GM19099 (cell line): ENCODE measurements at regions not wholly inside any gene's neighbourhood (a gene's known extent, or its start where the extent isn't known, plus 50 kb on each side); places are given as distances from the start of the nearest gene placed in this dataset.

Experiments
- POLR2A ChIP-seq: IDR thresholded peaks from 3 replicates; pipeline ENCODE4 v1.6.1; 2011; ENCODE audit warnings: low read depth; ENCODE audit not compliant: insufficient read length; ENCODE audit errors: extremely low read depth

GRCh38 chr2:121136323-121136722 is 148.7 kb downstream of the TFCP2L1 start:
- TF ChIP-seq POLR2A: no peak

- no peak for TF ChIP-seq POLR2A
Measured at GRCh38 chr2:121137571-121137970, 147.4 kb downstream of the TFCP2L1 start.

GRCh38 chr2:121140734-121141133 is 144.3 kb downstream of the TFCP2L1 start:
- TF ChIP-seq POLR2A: no peak

- no peak for TF ChIP-seq POLR2A
Measured at GRCh38 chr2:121142452-121142851, 142.6 kb downstream of the TFCP2L1 start.

- TF ChIP-seq POLR2A: no peak
Measured at GRCh38 chr2:121144111-121144510, 140.9 kb downstream of the TFCP2L1 start.

- TF ChIP-seq POLR2A: no peak
Measured at GRCh38 chr2:121146630-121147029, 138.4 kb downstream of the TFCP2L1 start.

GRCh38 chr2:121147766-121148165 is 137.2 kb downstream of the TFCP2L1 start:
- TF ChIP-seq POLR2A: no peak

- no peak for TF ChIP-seq POLR2A
Measured at GRCh38 chr2:121148481-121148880, 136.5 kb downstream of the TFCP2L1 start.

- TF ChIP-seq POLR2A: no peak
Measured at GRCh38 chr2:121149384-121149783, 135.6 kb downstream of the TFCP2L1 start.

- no peak for TF ChIP-seq POLR2A
Measured at GRCh38 chr2:121150126-121150525, 134.9 kb downstream of the TFCP2L1 start.

- no peak for TF ChIP-seq POLR2A
Measured at GRCh38 chr2:121150713-121151112, 134.3 kb downstream of the TFCP2L1 start.

- no peak for TF ChIP-seq POLR2A
Measured at GRCh38 chr2:121151311-121152109, 133.5 kb downstream of the TFCP2L1 start.

GRCh38 chr2:121152861-121153260 is 132.1 kb downstream of the TFCP2L1 start:
- TF ChIP-seq POLR2A: no peak

- no peak for TF ChIP-seq POLR2A
Measured at GRCh38 chr2:121153516-121153915, 131.5 kb downstream of the TFCP2L1 start.

GRCh38 chr2:121155502-121156056 is 129.4 kb downstream of the TFCP2L1 start:
- TF ChIP-seq POLR2A: no peak

GRCh38 chr2:121159291-121160071 is 125.5 kb downstream of the TFCP2L1 start:
- TF ChIP-seq POLR2A: no peak

GRCh38 chr2:121160366-121160765 is 124.6 kb downstream of the TFCP2L1 start:
- TF ChIP-seq POLR2A: no peak

GRCh38 chr2:121161272-121161671 is 123.7 kb downstream of the TFCP2L1 start:
- TF ChIP-seq POLR2A: no peak
